HG02798 (cell line): ENCODE measurements at regions not wholly inside any gene's neighbourhood (a gene's known extent, or its start where the extent isn't known, plus 50 kb on each side); places are given as distances from the start of the nearest gene placed in this dataset.

Source experiments
- ATAC-seq: cut with Tn5 transposase; IDR thresholded peaks from one replicate; pipeline ENCODE4 v1.9.1; 2021; ENCODE audit warnings: mild to moderate bottlenecking; ENCODE audit not compliant: unreplicated experiment, poor library complexity

DNA sequence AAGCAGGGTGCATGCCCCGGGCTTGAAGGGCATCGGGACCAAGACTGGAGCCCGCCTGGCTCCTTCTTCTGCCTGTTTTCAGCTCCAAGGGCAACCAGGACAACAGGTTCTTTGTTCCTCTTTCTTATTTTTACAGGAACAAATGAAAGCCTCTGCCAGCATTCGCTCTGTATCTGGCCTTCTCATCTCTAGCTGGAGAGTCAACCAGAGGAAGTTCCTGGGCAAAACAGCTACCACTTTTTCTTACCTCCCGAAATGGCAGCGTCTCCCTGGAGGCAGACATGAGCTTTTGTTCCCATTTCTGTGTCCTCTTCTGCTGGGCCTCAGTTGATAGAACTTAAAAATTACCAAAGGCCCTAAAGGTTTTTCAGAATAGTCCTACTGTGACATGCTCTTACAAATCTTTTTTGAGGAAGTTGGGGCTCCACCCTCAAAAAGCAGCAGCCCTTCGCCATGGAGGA is 74.1 kb upstream of the NAA20 start:
- no peak for ATAC-seq

- peak; percentile 52 for ATAC-seq
Measured at GRCh38 chr20:19944772-19945459, 72.2 kb upstream of the NAA20 start.

- no peak for ATAC-seq
Measured at GRCh38 chr20:19945732-19946670, 71.2 kb upstream of the NAA20 start.

DNA sequence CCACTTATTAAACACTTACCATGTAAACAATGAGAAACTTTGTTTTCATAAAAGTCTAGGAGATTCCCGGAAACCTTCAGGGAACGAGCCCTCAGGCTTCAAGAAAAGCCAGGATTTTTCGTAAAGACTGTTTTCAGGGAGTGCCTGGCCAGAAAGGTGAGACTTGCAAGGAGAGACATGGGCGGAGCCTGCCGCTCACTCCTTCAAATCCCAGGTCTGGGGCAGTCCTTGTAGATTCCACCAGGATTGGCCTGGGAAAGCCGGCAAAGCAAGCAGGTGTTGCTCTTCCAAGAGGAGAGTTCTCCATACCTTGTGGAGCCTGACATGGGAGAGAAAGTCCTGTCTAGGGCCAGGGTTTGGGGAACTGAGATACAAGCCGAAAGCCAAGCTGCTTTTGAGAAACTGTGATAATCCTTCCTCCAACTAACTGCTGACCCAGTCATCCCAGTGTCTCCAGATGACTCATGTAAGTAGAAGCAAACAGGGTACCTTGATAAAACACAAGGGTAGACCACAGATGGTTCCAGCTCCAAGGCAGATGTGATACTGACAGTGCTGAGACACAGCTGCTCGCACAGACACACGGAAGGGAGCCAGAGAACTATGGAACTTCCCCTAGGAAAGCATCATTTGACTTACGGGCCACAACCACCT is 69.4 kb upstream of the NAA20 start:
- peak; percentile 71 for ATAC-seq

GRCh38 chr20:19949195-19949867 is 67.8 kb upstream of the NAA20 start:
- ATAC-seq = no peak

DNA sequence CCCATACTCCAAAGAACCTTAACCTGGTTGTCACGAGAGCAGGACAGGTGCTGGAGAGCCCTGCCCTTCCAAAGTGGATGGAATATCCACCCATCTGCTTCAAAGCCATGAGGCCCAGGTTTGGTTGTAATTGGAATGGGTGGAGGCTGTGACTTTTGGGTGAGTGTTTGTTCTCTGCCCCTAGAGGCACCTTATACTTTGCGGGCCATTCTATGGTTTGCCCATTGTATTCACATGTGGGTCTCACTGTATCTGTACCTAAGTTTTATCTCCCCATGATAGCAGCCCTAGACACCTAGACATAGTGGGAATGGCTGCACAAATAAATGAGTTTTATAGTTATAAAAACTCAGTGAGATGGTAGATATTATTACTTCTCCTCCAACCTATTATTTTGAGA is 67.1 kb upstream of the NAA20 start:
- ATAC-seq = no peak

GRCh38 chr20:19952392-19952791 is 64.8 kb upstream of the NAA20 start:
- ATAC-seq = no peak

DNA sequence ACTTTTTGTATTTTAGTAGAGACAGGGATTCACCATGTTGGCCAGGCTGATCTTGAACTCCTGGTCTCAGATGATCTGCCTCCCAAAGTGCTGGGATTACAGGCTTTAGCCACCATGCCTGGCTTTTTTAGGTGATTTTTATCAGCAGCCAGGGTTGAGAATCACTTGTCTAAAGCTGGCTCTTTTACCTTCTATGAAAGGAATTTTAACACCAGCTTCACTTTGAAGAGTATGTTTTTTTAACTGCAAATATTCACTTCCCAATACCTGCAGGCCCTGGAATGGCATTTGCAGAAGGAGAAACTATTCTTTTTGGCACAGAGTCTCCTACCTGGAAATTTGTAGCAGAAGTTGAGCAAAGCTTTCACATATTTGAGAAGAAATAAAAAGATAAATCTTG is 63.6 kb upstream of the NAA20 start:
- no peak for ATAC-seq

DNA sequence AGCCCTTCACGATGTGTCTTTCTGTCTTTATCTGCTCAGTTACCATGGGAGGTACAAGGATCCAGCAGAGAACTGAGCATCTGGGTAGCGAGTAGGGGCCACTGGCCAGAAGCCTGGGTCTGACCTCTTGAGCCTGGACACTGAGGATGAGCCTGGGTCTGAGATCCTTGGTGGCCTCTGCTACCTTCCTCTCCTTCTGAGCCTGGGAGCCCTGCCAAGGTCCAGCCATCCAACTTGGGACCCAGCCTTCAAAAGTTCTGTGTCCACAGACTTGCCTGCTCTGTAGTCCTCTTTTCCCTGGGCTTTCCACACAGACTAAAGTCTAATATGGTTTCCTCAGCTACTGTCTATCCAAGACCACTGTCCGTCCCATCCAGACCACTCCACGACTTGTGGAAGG is 60.2 kb upstream of the NAA20 start:
- ATAC-seq = no peak

DNA sequence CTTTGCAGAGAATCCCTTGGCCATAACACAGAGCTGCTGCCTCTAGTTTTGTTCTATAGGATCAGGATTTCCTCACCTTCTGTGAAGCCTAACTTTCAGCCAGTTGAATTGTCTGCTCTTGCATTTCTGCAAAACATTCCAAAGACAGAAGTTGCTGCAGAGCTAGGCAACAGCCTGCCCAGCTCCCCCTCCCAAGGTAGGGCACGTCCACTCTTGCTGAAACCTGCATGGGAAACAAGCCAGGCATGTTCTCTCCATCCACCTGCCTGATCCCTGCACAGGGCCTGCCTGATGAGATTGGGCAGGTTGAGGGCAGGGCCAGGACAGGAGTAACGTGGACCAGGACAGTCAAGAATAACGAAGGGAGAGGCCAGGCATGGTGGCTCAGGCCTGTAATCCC is 58.9 kb upstream of the NAA20 start:
- ATAC-seq = no peak

GRCh38 chr20:19958928-19959327 is 58.2 kb upstream of the NAA20 start:
- ATAC-seq = no peak

DNA sequence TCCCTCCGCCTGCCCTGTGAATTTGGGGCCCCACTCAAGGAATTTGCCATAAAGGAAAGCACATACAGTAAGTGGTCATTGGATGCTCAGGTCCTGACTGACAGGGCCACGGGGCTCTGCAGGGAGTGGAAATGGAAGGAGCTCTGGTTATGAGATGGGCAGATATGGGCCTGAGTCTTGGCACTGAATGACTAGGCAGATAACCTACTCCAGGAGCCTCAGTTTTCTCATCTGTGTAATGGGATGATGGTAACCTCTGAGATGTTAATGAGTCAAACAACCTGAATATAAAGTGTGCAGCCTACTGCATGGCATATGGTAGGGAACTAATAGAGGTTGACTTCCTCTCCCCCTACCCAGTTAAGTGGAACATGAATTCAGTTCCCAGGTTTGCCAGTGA is 56.4 kb upstream of the NAA20 start:
- ATAC-seq = no peak

DNA sequence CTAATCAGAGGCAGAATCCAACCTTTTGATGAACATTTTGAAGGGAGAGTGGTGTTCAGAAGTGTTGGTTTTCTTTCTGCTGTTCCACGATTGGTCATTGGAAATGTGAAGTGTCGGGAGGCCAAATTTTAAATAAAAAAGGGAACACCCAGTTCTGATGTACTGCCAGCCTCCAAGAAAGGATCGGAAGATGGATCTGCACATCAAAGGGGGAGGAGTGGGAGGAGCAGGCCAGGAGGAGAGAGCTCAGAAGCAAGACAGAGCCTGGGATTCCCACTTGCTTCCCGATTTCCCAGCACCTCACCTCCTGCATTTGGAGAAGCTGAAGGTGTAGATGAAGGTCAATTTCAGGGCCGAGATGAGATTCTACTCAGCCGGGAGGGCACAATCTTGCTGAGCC is 55.9 kb upstream of the NAA20 start:
- no peak for ATAC-seq

GRCh38 chr20:19962958-19963357 is 54.2 kb upstream of the NAA20 start:
- ATAC-seq = no peak

DNA sequence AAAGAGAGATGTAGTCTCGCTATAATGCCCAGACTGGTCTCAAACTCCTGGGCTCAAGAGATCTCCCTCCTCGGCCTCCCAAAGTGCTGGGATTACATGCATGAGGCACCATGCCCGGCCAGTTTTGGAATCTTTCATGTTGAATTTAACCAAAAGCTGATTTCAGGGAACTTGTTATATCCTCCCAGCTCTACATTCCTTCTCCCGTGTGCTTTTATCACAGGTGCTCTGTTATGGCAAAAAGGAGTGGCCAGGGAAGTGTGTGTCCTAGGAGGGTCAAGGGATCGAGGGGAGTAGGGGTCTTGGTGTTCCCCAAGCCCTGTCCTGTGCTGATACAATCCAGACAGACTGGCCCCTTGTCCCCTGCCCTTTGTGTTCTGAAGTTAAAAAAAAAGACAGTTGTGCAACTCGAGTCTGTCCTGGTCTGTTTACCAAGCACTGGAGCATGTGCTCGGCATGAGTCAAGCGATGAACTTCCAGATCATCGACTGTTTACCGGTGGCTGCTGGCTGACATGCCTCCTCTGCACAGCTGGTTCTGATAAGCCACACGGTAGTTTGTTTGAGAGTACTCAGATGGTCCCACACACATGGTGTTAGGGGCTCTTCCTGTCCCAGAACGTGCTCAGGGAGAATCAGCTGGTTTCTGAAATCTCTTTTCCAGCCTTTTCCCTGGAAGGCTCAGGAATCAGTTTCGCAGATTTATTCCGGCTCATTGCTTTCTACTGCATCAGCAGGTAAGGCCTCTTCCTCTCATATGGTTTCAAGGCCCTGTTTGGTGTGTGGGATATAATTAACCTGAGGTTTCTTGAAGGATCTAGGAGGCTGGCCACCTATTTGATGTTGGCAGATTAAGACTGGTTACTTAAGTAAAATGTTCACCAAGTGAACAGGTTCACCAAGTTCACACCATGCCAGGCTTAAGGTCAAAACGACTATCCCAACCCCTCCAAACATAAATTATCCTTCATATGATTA is 52.6 kb upstream of the NAA20 start:
- ATAC-seq = no peak

DNA sequence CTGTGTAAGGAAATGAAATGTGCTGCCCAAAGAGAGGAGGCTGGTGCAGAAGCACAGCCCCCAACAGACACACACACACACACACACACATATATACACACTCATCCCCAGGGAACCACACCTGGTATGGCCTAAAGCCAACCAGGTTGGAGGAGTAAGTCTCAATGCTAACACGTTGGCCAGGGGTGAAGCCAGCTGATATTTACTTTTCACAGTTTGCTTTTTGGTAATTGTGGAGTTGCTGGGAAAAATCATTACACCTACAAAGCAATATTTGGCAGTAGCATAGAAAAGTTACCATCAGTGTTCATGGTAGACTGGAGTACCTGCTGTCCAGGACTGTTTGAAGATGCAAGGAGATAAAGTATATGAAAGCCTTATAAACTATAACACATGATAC is 50.3 kb upstream of the NAA20 start:
- ATAC-seq = no peak
